Endothelial cell of umbilical vein (primary cell): ENCODE measurements at regions not wholly inside any gene's neighbourhood (a gene's known extent, or its start where the extent isn't known, plus 50 kb on each side); places are given as distances from the start of the nearest gene placed in this dataset.

Experiments used
- BruUV-seq: library from RNA; stranded (reverse); fragments of 400-500 nt; replicated peaks from 2 replicates; lab custom pipeline; 2021; lab: Mats Ljungman, UMichigan
- CTCF ChIA-PET: fragments of 300-600, 350-600 bp; sonication (Branson Sonifier 250); formaldehyde crosslinking; loops from one replicate; lab custom pipeline; 2021; ENCODE audit warnings: antibody characterized with exemption, inconsistent platforms; lab: Charles Lee
- POLR2A ChIA-PET: fragments of 300-600, 350-600 bp; sonication (Branson Sonifier 250); formaldehyde crosslinking; loops from one replicate; lab custom pipeline; 2021; ENCODE audit warnings: antibody characterized with exemption, inconsistent platforms; lab: Charles Lee
- DNase-seq: peaks from one replicate; pipeline ENCODE4 v3.0.0-alpha.2; 2011; ENCODE audit warnings: low read depth, low spot score
- FAIRE-seq: peaks from 2 replicates; lab custom pipeline; 2011; peaks lifted over from hg19 to GRCh38; lab: Jason Lieb, UNC
- H2AFZ ChIP-seq: 2 replicates; pipeline ENCODE4 v1.6.0; 2012; ENCODE audit warnings: low read depth, low read length, control low read depth, inconsistent platforms
- H3K27ac ChIP-seq: 2 replicates; pipeline ENCODE4 v1.5.1; 2011; ENCODE audit warnings: low read depth, mild to moderate bottlenecking, control low read depth, low read length, moderate library complexity; ENCODE audit not compliant: insufficient read depth
- H3K27me3 ChIP-seq, 2 experiments: 2 replicates each; pipeline versions ENCODE4 v1.6.0 to v1.6.1; 2011; ENCODE audit warnings: low read length in 2 of 2, mixed read lengths in 1 of 2; ENCODE audit not compliant: control insufficient read depth in 2 of 2, insufficient read depth in 2 of 2
- H3K36me3 ChIP-seq, 2 experiments: 2 replicates in 1 of 2; 3 replicates in 1 of 2; pipeline ENCODE4 v1.5.1; 2011; ENCODE audit warnings: low read length in 2 of 2, mild to moderate bottlenecking in 1 of 2, moderate library complexity in 1 of 2; ENCODE audit not compliant: control insufficient read depth in 2 of 2, insufficient read depth in 2 of 2; ENCODE audit errors: extremely low read depth in 1 of 2
- H3K4me1 ChIP-seq: 3 replicates; pipeline ENCODE4 v1.5.1; 2011; ENCODE audit warnings: mild to moderate bottlenecking, low read length; ENCODE audit not compliant: control insufficient read depth, insufficient read depth; ENCODE audit errors: extremely low read depth
- H3K4me2 ChIP-seq: 2 replicates; pipeline ENCODE4 v1.6.1; 2011; ENCODE audit warnings: low read length, control low read depth, mixed read lengths; ENCODE audit not compliant: insufficient read depth
- H3K4me3 ChIP-seq, 3 experiments: fragments of 200-600 bp in 1 of 3; sonication (generic), shearing (Covaris generic) in 1 of 3; replicated peaks in 1 of 3; 2 replicates each; pipeline ENCODE4 v1.5.1; 2011 to 2016; ENCODE audit warnings: control low read depth in 3 of 3, low read length in 3 of 3, mild to moderate bottlenecking in 2 of 3, inconsistent platforms in 1 of 3, low read depth in 1 of 3, moderate library complexity in 1 of 3; ENCODE audit not compliant: insufficient read depth in 1 of 3
- H3K79me2 ChIP-seq: 2 replicates; pipeline ENCODE4 v1.6.0; 2012; ENCODE audit warnings: low read length, inconsistent platforms; ENCODE audit not compliant: control insufficient read depth, insufficient read depth
- H3K9ac ChIP-seq: replicated peaks from 2 replicates; pipeline ENCODE3; 2011; ENCODE audit warnings: low read length, control low read depth; ENCODE audit not compliant: insufficient read depth; ENCODE audit errors: extremely low read depth
- H3K9me1 ChIP-seq: replicated peaks from 3 replicates; pipeline ENCODE4 v1.6.0; 2011; ENCODE audit warnings: mild to moderate bottlenecking, low read length; ENCODE audit not compliant: control insufficient read depth, insufficient read depth; ENCODE audit errors: extremely low read depth
- H3K9me3 ChIP-seq: replicated peaks from 2 replicates; pipeline ENCODE4 v1.5.1; 2012; ENCODE audit warnings: low read length, inconsistent platforms; ENCODE audit not compliant: control insufficient read depth, insufficient read depth
- H4K20me1 ChIP-seq: replicated peaks from 2 replicates; pipeline ENCODE3; 2011; ENCODE audit warnings: mild to moderate bottlenecking, low read length; ENCODE audit not compliant: control insufficient read depth, insufficient read depth; ENCODE audit errors: extremely low read depth
- CTCF ChIP-seq, 2 donors: IDR thresholded peaks; 1 replicate in 1 of 2; 2 replicates in 1 of 2; pipeline ENCODE4 v1.5.1; 2011; ENCODE audit warnings: low read length in 2 of 2, mild to moderate bottlenecking in 2 of 2, moderate library complexity in 2 of 2, control low read depth in 1 of 2, inconsistent platforms in 1 of 2, low read depth in 1 of 2; ENCODE audit not compliant: insufficient read depth in 1 of 2; ENCODE audit errors: extremely low read depth in 1 of 2
- EZH2 ChIP-seq: IDR thresholded peaks from 2 replicates; pipeline ENCODE4 v1.6.1; 2012; ENCODE audit warnings: borderline replicate concordance, low read depth, mild to moderate bottlenecking, moderate library complexity, low read length, inconsistent platforms; ENCODE audit not compliant: severe bottlenecking
- FOS ChIP-seq: IDR thresholded peaks from 2 replicates; pipeline ENCODE4 v1.6.1; 2011; ENCODE audit warnings: mild to moderate bottlenecking, low read length, moderate library complexity, borderline replicate concordance; ENCODE audit not compliant: insufficient read depth
- GATA2 ChIP-seq: IDR thresholded peaks from 2 replicates; pipeline ENCODE4 v1.7.0; 2011; ENCODE audit warnings: low read depth, mild to moderate bottlenecking, moderate library complexity, mixed read lengths, low read length; ENCODE audit not compliant: insufficient read length, insufficient read depth
- JUN ChIP-seq: IDR thresholded peaks from 2 replicates; pipeline ENCODE4 v1.6.1; 2011; ENCODE audit warnings: borderline replicate concordance, low read depth; ENCODE audit not compliant: insufficient read length, insufficient read depth
- MYC ChIP-seq: IDR thresholded peaks from one replicate; pipeline ENCODE4 v1.6.1; 2011; ENCODE audit warnings: mild to moderate bottlenecking, low read depth, low read length
- POLR2A ChIP-seq: IDR thresholded peaks from 2 replicates; pipeline ENCODE4 v1.6.1; 2012; ENCODE audit warnings: low read depth, mild to moderate bottlenecking, control low read depth, low read length
- POLR2AphosphoS5 ChIP-seq: IDR thresholded peaks from 2 replicates; pipeline ENCODE4 v1.6.1; 2012; ENCODE audit warnings: low read depth, mild to moderate bottlenecking, control low read depth, low read length, moderate library complexity; ENCODE audit not compliant: insufficient read depth
- dilution Hi-C: fragments of 300-500 bp; cut with MboI; formaldehyde crosslinking; loops from one replicate; pipeline ENCODE4 v1.15.0; 2019; ENCODE audit warnings: low sequenced_read_pairs; ENCODE audit not compliant: extremely low pct_ligation_motif_present
- intact Hi-C: fragments of 100-400 bp; cut with micrococcal nuclease; formaldehyde crosslinking; loops from one replicate; pipeline ENCODE4 v1.10.0; 2022
- TF ChIP-seq, protein P1 (sequence below): IDR thresholded peaks from 2 replicates; pipeline ENCODE4 v1.6.1; 2011; ENCODE audit not compliant: insufficient read depth, insufficient read length

GRCh38 chr2:6011921-6012320 lies 319.7 kb downstream of the SOX11 start:
- peaks cover 4% of the 10 kb centered on the region for H3K9me3 ChIP-seq
- intact Hi-C loops (no loop called here), dilution Hi-C loops (no loop called here)
- FAIRE-seq: no peak
- H3K36me3 ChIP-seq: no peaks in the 10 kb centered on the region
- H3K9me1 ChIP-seq: no peaks in the 10 kb centered on the region
- H3K4me3 ChIP-seq: no peak overlapping the region
- no peak overlapping the region for H3K9ac ChIP-seq
- H4K20me1 ChIP-seq: no peaks in the 10 kb centered on the region
- no peaks in the 10 kb centered on the region for H3K27me3 ChIP-seq
- TF ChIP-seq CTCF (IDR thresholded peaks at IDR 0.05; ENCODE audit: extremely low read depth in 1 of 2, insufficient read depth in 1 of 2, low read depth in 1 of 2, low read length in 2 of 2): no peak
- no peak for TF ChIP-seq FOS
- TF ChIP-seq MYC: no peak
- TF ChIP-seq POLR2AphosphoS5: no peak
- TF ChIP-seq EZH2: no peak
- TF ChIP-seq JUN: no peak
- no peak for TF ChIP-seq GATA2
- TF ChIP-seq, protein P1, sequence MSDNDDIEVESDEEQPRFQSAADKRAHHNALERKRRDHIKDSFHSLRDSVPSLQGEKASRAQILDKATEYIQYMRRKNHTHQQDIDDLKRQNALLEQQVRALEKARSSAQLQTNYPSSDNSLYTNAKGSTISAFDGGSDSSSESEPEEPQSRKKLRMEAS: no peak
- no peak for TF ChIP-seq POLR2A
- no peaks in the 10 kb centered on the region for H3K79me2 ChIP-seq
- H3K4me1 ChIP-seq: no peaks in the 10 kb centered on the region
- CTCF ChIA-PET: no interaction called here
- no peak overlapping the region for H3K4me2 ChIP-seq
- no peak overlapping the region for H3K27ac ChIP-seq
- no peak overlapping the region for H2AFZ ChIP-seq
- no TSS peak for BruUV-seq
- POLR2A ChIA-PET: no interaction called here
- DNase-seq: no peak
